Large intestine (tissue), 3 donors: ENCODE measurements at regions not wholly inside any gene's neighbourhood (a gene's known extent, or its start where the extent isn't known, plus 50 kb on each side); places are given as distances from the start of the nearest gene placed in this dataset.

Experiments
- DNase-seq, 2 donors: peaks; one replicate each; pipeline versions ENCODE4 v3.0.0 to v3.0.0-alpha.2; 2013
- H3K27ac ChIP-seq: one replicate; pipeline ENCODE4 v1.5.1; 2013; ENCODE audit warnings: low read length
- H3K27me3 ChIP-seq: 2 replicates; pipeline ENCODE4 v1.6.1; 2013; ENCODE audit warnings: low read length; ENCODE audit not compliant: control insufficient read depth, insufficient read depth
- H3K36me3 ChIP-seq: 2 replicates; pipeline ENCODE4 v1.6.1; 2013; ENCODE audit warnings: low read length; ENCODE audit not compliant: control insufficient read depth, insufficient read depth
- H3K4me1 ChIP-seq: one replicate; pipeline ENCODE4 v1.6.1; 2013; ENCODE audit warnings: low read length; ENCODE audit not compliant: control insufficient read depth, insufficient read depth
- H3K4me3 ChIP-seq: one replicate; pipeline ENCODE4 v1.5.1; 2013; ENCODE audit warnings: low read length
- H3K9me3 ChIP-seq: one replicate; pipeline ENCODE4 v1.6.1; 2013; ENCODE audit warnings: mild to moderate bottlenecking, low read depth, low read length, moderate library complexity; ENCODE audit not compliant: control insufficient read depth
- WGBS: methylation state at CpG from one replicate; pipeline ENCODE4 v1.1.5; 2013; ENCODE audit warnings: low lambda C conversion rate; ENCODE audit not compliant: insufficient coverage; 5-methylcytosine and 5-hydroxymethylcytosine counted together

DNA sequence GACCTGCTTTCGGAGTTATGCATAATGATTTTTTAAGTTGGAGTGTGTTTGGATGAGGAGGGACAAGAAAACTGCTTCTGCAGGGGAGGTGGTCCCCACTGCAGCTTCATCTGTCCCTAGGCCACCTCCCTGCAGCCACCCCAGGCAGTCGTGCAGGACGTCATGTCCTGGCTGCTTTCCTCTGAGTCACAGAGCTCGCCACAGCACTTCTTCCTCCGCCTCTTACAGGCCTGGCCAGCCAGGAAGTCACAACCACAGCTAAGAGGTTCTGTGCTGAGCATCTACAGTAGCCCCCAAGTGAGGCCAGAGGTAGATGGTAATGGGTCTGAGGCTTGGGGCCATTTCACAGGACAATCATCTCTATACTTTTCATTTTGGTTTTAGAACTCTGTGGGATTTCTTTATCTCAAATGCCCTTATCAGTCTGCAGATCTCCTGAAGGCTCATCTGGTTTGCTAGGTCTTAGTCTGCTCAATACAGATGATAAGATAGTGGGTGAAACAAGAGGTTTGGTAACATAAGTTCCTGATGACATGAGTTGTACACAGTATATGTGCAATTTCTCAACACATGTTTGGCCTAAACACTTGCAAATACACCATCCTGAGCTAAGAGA is 106.4 kb downstream of the ARF6 start:
- Histone ChIP-seq H3K9me3 (no peaks in the 10 kb centered on the region), H3K4me1 (peaks cover 57% of the 10 kb centered on the region), H3K36me3 (no peaks in the 10 kb centered on the region), H3K27ac (peak overlapping the region; percentile 98), H3K27me3 (no peaks in the 10 kb centered on the region), H3K4me3 (no peak overlapping the region)
- DNase-seq = peak; percentile 67 to 79
- WGBS = no CpG with 5 or more reads among the region's 5 CpGs

DNA sequence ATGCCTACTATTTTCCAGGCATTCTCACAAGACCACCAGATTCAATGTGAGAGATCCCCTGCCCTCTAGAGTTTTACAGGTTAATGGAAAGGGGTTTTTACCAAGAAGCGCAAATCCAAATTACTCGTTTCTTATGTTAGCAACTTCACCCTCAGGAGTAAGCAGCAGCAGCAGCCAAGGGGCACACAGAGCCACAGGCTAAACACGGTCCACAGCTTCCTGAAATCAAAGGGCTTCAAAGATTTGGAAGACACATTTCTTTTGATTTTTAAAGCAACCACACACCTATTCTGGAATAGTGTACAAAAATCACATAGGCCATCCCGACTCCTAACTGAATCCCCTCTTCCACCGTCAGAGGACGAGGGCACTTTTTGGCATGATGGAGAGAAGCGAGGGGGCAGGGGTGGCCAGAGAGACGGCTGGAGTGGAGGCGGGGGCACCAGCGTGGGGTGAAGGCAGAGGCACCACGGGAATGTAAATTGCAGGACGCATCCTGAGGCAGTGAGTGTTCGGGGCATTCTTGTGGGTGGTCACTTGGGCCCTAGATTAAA is 107.0 kb downstream of the ARF6 start:
- DNase-seq = no peak
- no CpG with 5 or more reads among the region's 13 CpGs for WGBS
- peak overlapping the region; percentile 98 for H3K27ac ChIP-seq
- H3K9me3 ChIP-seq = no peaks in the 10 kb centered on the region
- H3K4me3 ChIP-seq = no peak overlapping the region
- no peaks in the 10 kb centered on the region for H3K36me3 ChIP-seq
- no peaks in the 10 kb centered on the region for H3K27me3 ChIP-seq
- H3K4me1 ChIP-seq = peaks cover 60% of the 10 kb centered on the region

DNA sequence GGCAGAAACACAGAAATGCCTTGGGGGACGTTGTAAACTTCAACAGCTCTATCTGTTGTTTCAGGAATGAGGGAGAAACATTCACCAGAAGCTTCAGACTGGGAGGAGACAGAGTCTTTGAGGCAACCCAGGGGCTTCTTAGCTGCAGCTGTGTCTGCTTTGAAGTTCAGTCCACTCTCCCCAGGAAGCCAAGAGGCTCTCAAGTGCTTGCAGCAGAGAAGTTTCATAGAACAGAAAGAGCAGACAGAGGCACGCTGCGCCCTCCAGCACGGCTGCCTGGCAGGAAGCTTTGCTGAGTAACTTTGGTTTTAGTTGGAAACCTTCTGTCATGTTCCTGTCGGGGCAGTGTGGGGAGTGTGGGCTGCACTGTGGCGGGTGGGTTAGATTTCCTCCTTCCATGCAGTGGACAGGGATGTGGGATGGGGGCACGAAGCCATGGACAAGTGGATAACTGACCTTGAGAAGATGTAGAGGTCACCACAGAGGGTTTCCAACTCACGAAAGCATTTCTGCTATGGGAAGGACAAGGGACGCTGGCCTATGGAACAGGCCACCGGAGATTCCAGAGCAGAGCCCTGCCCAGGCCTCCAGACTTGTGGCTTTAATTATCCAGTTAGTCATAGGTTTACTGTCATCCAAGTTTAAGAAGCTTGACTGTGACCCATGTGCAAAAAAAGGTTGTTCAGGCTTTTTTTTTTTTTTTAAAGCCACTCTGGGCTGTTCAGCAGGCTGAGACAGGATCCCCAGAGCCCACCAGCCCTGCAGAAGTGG is 107.7 kb downstream of the ARF6 start:
- H3K4me1 ChIP-seq = peaks cover 64% of the 10 kb centered on the region
- no peaks in the 10 kb centered on the region for H3K36me3 ChIP-seq
- WGBS = no CpG with 5 or more reads among the region's 10 CpGs
- peak; percentile 64 to 77 for DNase-seq
- H3K4me3 ChIP-seq = peak overlapping the region; percentile 1
- peak overlapping the region; percentile 98 for H3K27ac ChIP-seq
- no peaks in the 10 kb centered on the region for H3K27me3 ChIP-seq
- no peaks in the 10 kb centered on the region for H3K9me3 ChIP-seq

DNA sequence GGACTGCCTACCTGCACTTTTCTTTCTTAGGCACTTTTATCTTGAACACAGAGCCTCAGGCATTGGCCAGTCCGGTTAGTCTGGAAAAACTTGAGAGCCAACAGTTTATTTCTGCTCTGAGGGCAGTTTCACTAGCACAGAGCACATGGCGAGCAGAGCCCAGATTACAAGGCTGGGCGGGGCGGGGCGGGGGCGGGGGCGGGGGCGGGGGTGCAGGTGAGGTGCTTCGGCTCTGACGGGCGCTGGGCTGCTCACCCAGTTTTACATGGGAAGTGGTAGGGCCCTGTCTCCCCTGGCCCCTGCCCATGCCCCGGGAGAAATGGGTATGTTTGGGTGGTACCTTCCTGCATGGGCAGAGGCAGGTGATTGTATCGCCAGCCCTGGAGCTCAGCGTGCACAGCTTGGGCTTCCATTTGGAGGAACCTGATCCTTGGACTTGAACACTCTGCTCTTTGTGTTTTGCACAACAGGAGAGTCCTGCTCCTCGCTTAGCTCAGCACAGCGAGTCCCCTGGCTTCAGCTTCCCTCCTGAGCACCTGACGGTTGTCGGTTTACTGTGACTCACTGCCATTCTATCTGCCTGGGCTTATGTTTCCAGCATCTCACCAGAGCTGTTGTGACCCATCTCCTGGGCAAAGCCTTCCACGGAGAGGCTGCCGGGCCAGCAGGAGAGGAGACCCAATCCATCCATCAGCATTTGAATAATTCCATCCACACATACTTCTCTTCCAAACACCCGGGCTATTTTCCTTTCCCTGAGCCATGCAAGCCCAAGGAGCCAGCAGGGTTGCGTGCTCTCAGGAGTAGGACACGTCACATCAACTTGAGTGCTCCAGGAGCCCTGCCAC is 108.5 kb downstream of the ARF6 start:
- no peaks in the 10 kb centered on the region for H3K36me3 ChIP-seq

DNA sequence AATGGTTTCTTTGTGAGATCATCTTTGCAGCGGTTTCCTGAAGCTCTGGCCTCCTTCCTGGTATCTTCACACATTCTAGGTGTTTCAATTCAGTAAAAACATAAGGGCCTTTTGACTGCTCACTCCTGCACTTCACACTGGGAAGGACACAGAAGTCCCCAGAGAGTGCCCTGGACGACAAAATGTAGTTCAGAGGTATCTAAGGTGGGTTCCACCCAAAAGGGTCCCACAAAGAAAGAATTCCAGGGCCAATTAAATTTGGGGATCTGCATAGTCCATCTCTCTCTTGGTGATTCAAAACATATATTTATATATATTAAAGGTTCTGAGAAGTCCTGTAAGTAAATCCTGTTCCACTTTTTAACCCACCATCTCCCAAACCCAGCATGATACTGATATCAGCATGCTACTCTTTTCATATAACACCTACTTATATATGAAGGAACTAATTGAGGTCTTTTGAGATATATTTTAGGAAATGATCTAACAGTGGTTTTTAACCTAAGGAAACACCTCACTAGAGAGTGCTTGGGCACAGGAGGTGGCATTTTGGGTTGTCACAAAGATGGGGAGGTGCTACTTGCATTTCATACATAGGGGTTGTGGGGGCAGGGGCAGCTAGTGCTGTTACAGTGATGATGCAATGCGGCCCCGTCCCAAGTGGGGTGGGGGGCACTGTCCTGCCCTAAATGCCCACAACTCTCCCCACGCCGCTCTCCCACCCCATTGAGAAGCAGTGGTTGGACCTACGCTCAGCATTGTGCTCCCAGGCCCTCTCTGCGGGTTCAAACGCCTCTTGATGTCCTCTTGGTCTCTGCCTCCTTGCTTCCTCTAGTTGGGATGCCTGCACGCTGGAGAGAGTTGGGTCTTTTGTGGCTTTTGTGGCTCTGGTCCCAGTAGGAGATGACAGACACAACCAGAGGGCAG is 109.4 kb downstream of the ARF6 start:
- H3K4me1 ChIP-seq = peaks cover 70% of the 10 kb centered on the region
- no peaks in the 10 kb centered on the region for H3K9me3 ChIP-seq
- H3K36me3 ChIP-seq = no peaks in the 10 kb centered on the region
- H3K27ac ChIP-seq = peak overlapping the region; percentile 98
- peak in 1 of 2 donors; percentile 40 for DNase-seq
- H3K4me3 ChIP-seq = peak overlapping the region; percentile 62
- WGBS = no CpG with 5 or more reads among the region's 10 CpGs
- no peaks in the 10 kb centered on the region for H3K27me3 ChIP-seq

More for the DNA sequence above, 108.5 kb downstream of the ARF6 start:
- WGBS = no CpG with 5 or more reads among the region's 23 CpGs
- Histone ChIP-seq H3K27ac (peak overlapping the region; percentile 98), H3K4me3 (peak overlapping the region; percentile 3), H3K4me1 (peaks cover 65% of the 10 kb centered on the region), H3K9me3 (no peaks in the 10 kb centered on the region), H3K27me3 (no peaks in the 10 kb centered on the region)
- peak; percentile 86 to 95 for DNase-seq

DNA sequence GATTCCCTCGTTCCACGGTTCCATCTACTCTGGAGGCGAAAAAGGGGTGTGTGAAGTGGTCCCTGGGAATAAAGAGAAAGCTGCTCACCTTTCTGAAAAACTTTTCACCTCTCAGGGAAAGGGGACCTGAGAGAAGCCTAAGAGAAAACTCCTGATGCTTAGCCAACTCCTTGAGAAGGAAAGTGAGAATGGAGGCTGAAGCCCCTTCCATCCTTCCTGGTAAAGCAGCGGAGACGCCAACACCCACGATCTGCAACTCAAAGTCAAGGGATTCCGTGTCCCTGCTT is 110.0 kb downstream of the ARF6 start:
- Histone ChIP-seq H3K27me3 (no peaks in the 10 kb centered on the region), H3K4me1 (peaks cover 73% of the 10 kb centered on the region), H3K9me3 (no peaks in the 10 kb centered on the region), H3K4me3 (peak overlapping the region; percentile 62), H3K27ac (peak overlapping the region; percentile 98), H3K36me3 (no peaks in the 10 kb centered on the region)
- DNase-seq = no peak
- no CpG with 5 or more reads among the region's 7 CpGs for whole genome bisulfite sequencing

DNA sequence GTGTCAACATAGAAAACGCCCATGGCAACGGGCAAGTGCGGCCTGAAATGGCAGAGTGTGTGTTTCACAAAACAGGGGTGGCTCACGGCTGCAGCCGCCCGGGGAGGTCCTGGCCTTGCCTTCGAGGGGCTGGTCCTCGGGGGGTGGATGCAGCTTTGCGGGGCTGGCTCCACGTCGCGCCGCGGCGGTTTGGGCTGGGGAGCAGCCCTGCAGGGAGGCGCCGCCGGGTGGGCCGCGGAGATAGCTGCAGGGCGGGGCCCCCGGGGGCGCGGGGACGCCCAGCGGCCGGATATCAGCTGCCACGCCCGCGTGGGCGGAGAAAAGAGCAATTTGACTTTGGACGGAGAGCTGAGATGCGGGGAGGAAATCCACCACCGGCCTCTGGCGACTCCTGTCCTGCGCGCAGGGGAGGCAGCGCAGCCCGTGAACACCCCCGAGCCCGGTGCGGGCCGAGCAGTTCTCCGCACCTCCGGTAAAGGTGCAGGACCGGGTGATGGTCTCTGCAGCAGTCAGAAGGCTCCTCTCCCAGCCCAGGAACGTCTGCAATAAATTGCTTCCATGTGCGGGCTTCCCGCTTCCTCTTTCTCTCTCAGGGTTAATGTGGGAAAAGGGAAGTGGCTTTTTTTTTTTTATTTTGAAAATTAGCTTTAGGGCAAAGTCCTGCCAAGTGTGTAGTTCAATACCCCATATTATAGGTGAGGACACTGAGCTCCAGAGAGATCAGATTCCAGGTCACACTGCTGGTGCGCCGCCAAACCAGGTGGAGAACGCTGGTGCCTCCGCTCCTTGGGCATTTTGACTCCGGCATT is 110.5 kb downstream of the ARF6 start:
- Histone ChIP-seq H3K4me1 (peaks cover 73% of the 10 kb centered on the region), H3K4me3 (peak overlapping the region; percentile 62)
- no CpG with 5 or more reads among the region's 54 CpGs for WGBS

DNA sequence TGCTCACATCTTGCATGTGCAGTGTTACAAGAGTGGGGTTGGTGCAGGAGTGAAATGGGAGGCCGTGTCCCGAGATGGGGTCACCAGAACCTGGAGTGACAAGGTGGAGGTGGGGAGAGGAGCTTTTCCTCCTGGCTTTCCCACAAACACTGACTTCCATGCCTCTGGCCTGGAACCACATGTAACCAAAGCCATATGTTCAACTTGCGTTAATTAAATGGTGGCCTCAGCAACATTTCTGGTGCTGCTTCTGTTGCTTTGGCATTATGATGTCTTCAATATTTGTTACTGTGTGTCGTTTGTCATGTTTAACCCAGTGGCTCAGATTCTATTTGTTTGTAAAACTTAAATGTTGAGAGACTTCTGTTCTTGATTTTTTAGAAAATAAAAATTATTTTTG is 110.2 kb downstream of the VCPKMT start:
- no peak overlapping the region for H3K27ac ChIP-seq
- WGBS = 100% methylated on average over 1 of the region's 4 CpGs

More for the DNA sequence above, 110.5 kb downstream of the ARF6 start:
- Histone ChIP-seq H3K27me3 (no peaks in the 10 kb centered on the region), H3K27ac (peak overlapping the region; percentile 98), H3K36me3 (no peaks in the 10 kb centered on the region), H3K9me3 (no peaks in the 10 kb centered on the region)
- peak; percentile 93 to 98 for DNase-seq

More for the DNA sequence above, 110.2 kb downstream of the VCPKMT start:
- Histone ChIP-seq H3K27me3 (no peaks in the 10 kb centered on the region), H3K36me3 (no peaks in the 10 kb centered on the region), H3K4me3 (no peak overlapping the region), H3K9me3 (no peaks in the 10 kb centered on the region), H3K4me1 (peaks cover 49% of the 10 kb centered on the region)
- DNase-seq = no peak
